ENCODE measurements at regions not wholly inside any gene's neighbourhood (a gene's known extent, or its start where the extent isn't known, plus 50 kb on each side); places are given as distances from the start of the nearest gene placed in this dataset.

DNA sequence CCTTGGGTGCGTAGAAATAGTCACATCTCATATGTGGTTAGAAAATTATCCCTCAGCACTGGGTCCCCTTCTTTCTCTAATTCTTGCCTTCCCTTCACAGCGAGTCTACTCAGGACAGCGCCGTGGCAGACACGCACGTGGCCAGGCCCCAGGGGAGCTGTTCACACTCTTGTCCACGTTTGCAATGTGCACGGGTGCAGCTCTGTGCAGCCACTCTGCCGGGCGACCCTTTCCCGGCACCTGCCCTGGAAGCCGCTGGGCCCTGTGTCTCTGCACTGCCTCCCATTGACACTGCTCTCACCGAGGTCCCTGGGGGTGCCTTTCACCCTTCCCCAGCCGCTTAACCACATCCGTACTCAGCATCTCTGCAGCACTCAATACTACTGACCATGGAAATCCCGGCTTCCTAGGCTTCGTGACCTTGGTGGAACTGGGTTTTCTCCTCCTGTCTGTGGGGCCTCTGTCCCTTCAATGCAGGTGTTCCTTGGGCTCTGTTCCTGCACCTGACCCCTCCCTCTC lies 104.9 kb downstream of the DACT2 start:
- Mint-ChIP-seq H3K4me1 (ENCODE audit: low read depth, unreplicated experiment) (no peaks in the 10 kb centered on the region), H3K36me3 (ENCODE audit: insufficient read depth, unreplicated experiment) (no peaks in the 10 kb centered on the region), H3K27me3 (ENCODE audit: insufficient read depth, unreplicated experiment) (no peaks in the 10 kb centered on the region), H3K9me3 (ENCODE audit: unreplicated experiment) (no peaks in the 10 kb centered on the region), H3K27ac (ENCODE audit: unreplicated experiment) (no peak overlapping the region), H3K4me3 (ENCODE audit: unreplicated experiment) (no peak overlapping the region)
- BruUV-seq (replicated peaks), result no TSS peak
- Histone ChIP-seq H3K4me3 (ENCODE audit: low read depth, low read length) (no peak overlapping the region), H3K9me3 (no peaks in the 10 kb centered on the region), H3K27me3 (replicated peaks; ENCODE audit: control insufficient read depth, insufficient read depth, low read length) (no peaks in the 10 kb centered on the region), H3K36me3 (ENCODE audit: control insufficient read depth, insufficient read depth, low read length) (no peaks in the 10 kb centered on the region), H3K4me1 (no peaks in the 10 kb centered on the region)
- DNase-seq, result no peak
- POLR2A ChIA-PET, result no interaction called here
- intact Hi-C loops (cut with micrococcal nuclease; ENCODE audit: unreplicated experiment), result no loop called here
- CTCF ChIA-PET, result no interaction called here
- TF ChIP-seq, protein P1, sequence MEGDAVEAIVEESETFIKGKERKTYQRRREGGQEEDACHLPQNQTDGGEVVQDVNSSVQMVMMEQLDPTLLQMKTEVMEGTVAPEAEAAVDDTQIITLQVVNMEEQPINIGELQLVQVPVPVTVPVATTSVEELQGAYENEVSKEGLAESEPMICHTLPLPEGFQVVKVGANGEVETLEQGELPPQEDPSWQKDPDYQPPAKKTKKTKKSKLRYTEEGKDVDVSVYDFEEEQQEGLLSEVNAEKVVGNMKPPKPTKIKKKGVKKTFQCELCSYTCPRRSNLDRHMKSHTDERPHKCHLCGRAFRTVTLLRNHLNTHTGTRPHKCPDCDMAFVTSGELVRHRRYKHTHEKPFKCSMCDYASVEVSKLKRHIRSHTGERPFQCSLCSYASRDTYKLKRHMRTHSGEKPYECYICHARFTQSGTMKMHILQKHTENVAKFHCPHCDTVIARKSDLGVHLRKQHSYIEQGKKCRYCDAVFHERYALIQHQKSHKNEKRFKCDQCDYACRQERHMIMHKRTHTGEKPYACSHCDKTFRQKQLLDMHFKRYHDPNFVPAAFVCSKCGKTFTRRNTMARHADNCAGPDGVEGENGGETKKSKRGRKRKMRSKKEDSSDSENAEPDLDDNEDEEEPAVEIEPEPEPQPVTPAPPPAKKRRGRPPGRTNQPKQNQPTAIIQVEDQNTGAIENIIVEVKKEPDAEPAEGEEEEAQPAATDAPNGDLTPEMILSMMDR (IDR thresholded peaks at IDR 0.05; ENCODE audit: insufficient read depth in 1 of 2, low read depth in 1 of 2, low read length in 1 of 2, severe bottlenecking in 1 of 2, unreplicated experiment in 1 of 2), result no peak

GRCh38 chr6:168213121-168213524 lies 106.5 kb downstream of the DACT2 start:
- no peak for DNase-seq
- Histone ChIP-seq H3K27me3 (replicated peaks; ENCODE audit: control insufficient read depth, insufficient read depth, low read length) (no peaks in the 10 kb centered on the region), H3K9me3 (no peaks in the 10 kb centered on the region), H3K4me3 (ENCODE audit: low read depth, low read length) (no peak overlapping the region), H3K4me1 (no peaks in the 10 kb centered on the region), H3K36me3 (ENCODE audit: control insufficient read depth, insufficient read depth, low read length) (no peaks in the 10 kb centered on the region)
- TF ChIP-seq, protein P1 (IDR thresholded peaks at IDR 0.05; ENCODE audit: insufficient read depth in 1 of 2, low read depth in 1 of 2, low read length in 1 of 2, severe bottlenecking in 1 of 2, unreplicated experiment in 1 of 2), result no peak
- Mint-ChIP-seq H3K27ac (ENCODE audit: unreplicated experiment) (no peak overlapping the region), H3K4me3 (ENCODE audit: unreplicated experiment) (no peak overlapping the region), H3K4me1 (ENCODE audit: low read depth, unreplicated experiment) (no peaks in the 10 kb centered on the region), H3K36me3 (ENCODE audit: insufficient read depth, unreplicated experiment) (no peaks in the 10 kb centered on the region), H3K9me3 (ENCODE audit: unreplicated experiment) (no peaks in the 10 kb centered on the region), H3K27me3 (ENCODE audit: insufficient read depth, unreplicated experiment) (no peaks in the 10 kb centered on the region)
- CTCF ChIA-PET, result no interaction called here
- no TSS peak for BruUV-seq (replicated peaks)
- intact Hi-C loops (cut with micrococcal nuclease; ENCODE audit: unreplicated experiment), result no loop called here
- POLR2A ChIA-PET, result no interaction called here

- H3K4me1 ChIP-seq, result no peaks in the 10 kb centered on the region
- Mint-ChIP-seq H3K4me3 (ENCODE audit: unreplicated experiment) (no peak overlapping the region), H3K9me3 (ENCODE audit: unreplicated experiment) (no peaks in the 10 kb centered on the region), H3K36me3 (ENCODE audit: insufficient read depth, unreplicated experiment) (no peaks in the 10 kb centered on the region), H3K27ac (ENCODE audit: unreplicated experiment) (no peak overlapping the region), H3K4me1 (ENCODE audit: low read depth, unreplicated experiment) (no peaks in the 10 kb centered on the region), H3K27me3 (ENCODE audit: insufficient read depth, unreplicated experiment) (no peaks in the 10 kb centered on the region)
- no peak overlapping the region for H3K4me3 ChIP-seq (ENCODE audit: low read depth, low read length)
- H3K9me3 ChIP-seq, result no peaks in the 10 kb centered on the region
- BruUV-seq (replicated peaks), result no TSS peak
- intact Hi-C loops (cut with micrococcal nuclease; ENCODE audit: unreplicated experiment), result no loop called here
- CTCF ChIA-PET, result no interaction called here
- H3K27me3 ChIP-seq (replicated peaks; ENCODE audit: control insufficient read depth, insufficient read depth, low read length), result no peaks in the 10 kb centered on the region
- POLR2A ChIA-PET, result no interaction called here
- H3K36me3 ChIP-seq (ENCODE audit: control insufficient read depth, insufficient read depth, low read length), result no peaks in the 10 kb centered on the region
- TF ChIP-seq, protein P1 (IDR thresholded peaks at IDR 0.05; ENCODE audit: insufficient read depth in 1 of 2, low read depth in 1 of 2, low read length in 1 of 2, severe bottlenecking in 1 of 2, unreplicated experiment in 1 of 2), result no peak
- no peak for DNase-seq
Observed at GRCh38 chr6:168212362-168212761, 107.2 kb downstream of the DACT2 start.

All from Caco-2 (cell line).